GM21390 (cell line): ENCODE measurements at regions not wholly inside any gene's neighbourhood (a gene's known extent, or its start where the extent isn't known, plus 50 kb on each side); places are given as distances from the start of the nearest gene placed in this dataset.

ENCODE experiments used
- ATAC-seq: cut with Tn5 transposase; IDR thresholded peaks from one replicate; pipeline ENCODE4 v1.9.1; 2021; ENCODE audit not compliant: unreplicated experiment

DNA sequence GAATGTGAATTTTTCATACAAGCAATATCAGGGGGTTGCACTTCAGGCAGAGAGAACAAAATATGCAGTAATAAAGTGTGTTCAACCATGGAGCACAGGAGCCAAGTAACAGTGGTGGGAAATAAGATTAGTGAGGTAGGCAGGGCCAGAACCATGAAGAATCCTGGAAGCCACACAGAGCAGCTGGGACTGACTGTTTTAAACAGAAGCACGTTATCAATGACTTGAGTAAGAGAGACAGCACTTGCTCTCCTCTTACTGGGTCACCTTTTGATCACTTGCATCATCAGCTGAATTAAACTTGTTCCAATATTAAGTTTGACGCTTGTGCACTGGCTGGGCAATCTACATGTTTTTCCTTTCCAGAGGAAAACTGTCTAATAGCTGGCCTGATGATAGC lies 238.5 kb downstream of the TBX18 start:
- no peak for ATAC-seq

DNA sequence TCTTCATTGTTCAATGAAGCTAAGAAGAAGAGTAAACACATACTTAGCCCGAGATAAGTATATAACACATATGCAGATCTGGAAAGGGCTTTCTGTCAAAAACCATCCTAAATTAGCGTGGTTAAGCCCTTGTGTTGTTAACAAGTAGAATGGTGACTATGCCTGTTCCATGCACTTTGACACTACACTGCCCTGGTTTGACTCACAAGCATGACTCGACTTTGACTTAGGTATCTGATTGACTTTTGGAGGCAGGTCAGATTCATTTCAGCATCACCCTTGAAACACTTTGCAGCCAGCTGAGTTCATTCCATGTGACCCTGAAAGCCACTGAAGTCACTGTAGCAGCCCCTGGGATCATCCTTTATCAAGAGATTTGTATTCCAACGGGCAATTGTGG lies 239.8 kb downstream of the TBX18 start:
- no peak for ATAC-seq

DNA sequence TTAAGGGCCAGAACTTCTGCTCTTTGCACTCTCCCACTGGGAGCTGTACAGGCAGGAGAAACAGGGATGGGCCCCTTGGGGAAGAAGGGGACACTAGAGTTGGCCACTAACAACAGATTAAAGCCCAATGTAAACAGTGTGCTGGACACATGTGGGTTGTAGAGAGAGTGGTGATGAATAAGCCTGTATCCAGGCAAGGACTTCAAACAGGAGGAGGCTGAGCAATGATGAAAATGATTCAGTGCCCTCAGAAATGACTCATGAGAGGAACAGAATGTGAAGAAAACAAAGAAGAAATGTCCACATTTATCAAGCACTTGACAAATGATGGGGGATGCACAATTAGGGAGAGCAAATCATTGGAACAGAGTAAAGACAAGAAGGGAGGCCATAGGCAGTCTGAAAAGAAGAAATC lies 242.3 kb downstream of the TBX18 start:
- no peak for ATAC-seq

DNA sequence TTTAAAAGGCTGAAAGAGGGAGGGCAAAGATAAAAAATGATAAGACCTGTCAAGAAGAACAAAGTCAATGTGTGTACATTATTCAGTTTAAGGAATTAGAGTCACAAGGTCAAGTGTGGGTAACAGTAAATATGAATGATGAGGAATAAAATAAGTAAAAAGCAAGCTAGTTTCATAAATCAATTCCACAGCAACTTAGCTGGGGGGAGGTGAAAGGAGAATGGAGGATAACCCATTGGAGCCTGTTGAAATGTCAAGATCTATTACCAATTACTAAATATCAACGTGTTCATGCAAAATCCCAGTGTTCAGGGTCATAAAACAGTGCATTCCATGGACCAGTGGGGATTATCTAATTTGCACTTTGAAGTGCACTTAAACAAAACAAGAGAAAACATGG lies 242.9 kb downstream of the TBX18 start:
- no peak for ATAC-seq

DNA sequence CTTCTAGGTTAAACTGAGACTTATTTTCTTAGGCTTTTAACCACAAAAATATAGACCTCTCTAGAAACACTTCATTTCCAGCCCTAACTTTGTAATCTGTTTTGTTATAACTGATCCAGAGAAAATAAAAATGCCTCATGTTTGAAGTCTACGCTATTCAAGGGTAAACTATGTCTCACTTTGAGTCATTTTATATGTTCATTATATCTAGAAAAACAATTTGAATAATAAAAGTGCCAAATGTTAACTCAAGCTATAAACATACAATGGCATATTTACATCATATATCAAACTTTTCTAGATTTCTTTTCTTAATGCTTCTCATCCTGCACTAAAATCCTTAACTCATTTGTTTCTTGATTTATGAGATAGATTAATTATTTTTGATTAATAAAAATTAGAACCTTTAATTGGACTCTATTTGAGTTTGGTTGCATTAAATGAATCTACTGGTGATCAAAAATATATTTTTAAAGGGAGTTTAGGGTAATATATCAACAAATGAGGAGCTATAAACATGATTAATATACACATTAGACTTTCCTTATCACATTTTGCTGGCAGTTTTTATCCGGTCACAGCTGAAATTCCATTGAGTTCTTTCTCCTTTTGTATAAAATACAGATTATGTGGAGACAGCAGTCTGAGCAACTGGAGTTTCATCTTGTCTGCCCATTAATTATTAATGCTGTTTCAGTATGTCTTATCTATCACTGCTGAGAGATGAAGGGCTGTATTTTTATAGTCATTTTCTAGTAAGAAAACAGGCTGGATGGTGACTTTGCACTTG lies 246.5 kb downstream of the TBX18 start:
- no peak for ATAC-seq

DNA sequence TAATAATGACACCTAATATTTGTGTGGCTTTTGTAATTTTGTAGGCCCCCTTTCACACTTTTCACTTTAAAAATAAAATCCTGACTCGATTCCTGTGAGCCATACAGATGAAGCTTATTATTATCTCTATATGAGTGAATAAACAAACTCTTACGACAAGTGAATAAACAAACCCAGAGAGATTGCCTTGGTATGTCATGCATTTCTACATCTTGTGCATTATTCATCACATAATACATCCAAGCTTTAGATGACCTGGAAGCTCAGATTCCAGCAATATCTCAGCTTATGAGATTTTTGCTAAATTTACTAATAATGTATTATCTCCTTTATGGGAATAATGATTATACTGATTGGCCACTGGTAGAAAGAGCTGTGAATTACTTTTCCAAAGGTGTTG lies 248.2 kb downstream of the TBX18 start:
- ATAC-seq = no peak

DNA sequence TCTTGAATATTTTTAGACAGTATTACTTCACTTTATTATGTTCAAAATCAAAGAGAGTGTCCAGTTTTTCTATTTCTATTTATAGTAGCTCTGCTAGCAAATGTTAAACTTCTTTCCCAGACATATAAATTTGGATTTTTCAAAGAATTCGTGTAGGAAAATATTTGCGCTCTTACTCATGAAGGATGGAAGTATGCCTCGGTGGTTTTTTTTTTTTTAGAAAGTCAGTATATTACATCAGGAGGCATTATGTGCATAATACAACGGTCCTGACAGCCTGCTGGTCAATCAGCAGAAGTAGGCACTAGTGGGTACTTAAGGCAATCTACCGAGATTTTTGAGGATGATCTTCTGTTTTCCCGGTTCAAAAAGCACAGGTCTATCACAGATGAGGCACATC lies 249.3 kb downstream of the TBX18 start:
- no peak for ATAC-seq

DNA sequence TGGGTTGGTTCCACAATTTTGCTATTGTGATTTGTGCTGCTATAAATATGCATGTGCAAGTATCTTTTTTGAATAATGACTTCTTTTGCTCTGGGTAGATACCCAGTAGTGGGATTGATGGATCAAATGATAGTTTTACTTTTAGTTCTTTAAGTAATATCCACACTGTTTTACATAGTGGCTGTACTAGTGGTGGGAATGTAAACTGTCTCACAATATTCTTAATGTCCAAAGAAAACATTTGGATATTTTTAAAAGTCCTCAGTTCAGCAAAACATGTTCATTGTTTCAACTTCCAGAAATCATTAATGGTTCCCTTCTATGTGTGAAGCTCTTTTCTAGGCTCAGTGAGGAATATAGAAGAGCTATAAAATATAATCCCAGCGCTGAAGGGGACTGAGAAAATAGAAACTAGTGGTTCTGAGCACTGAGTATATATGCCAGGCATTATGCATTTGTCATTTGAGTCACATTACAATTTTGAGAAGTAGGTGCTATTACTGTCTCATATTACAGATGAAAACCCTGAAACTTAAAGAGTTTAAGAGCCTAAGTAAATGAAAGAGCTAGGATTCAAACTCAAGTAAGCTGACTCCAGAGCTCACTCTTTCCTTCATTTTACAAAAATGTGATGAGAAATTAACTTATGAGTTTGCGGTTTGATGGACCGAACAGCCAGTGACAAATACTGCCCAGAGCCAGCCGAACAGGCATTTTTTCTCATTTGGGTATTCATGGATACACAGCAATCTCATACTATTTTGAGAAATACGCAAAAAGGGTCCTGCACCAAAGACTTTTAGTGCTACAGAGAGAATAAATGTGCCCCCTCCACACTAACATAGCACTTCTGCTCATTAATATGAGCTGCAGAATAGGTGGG lies 250.1 kb downstream of the TBX18 start:
- no peak for ATAC-seq

DNA sequence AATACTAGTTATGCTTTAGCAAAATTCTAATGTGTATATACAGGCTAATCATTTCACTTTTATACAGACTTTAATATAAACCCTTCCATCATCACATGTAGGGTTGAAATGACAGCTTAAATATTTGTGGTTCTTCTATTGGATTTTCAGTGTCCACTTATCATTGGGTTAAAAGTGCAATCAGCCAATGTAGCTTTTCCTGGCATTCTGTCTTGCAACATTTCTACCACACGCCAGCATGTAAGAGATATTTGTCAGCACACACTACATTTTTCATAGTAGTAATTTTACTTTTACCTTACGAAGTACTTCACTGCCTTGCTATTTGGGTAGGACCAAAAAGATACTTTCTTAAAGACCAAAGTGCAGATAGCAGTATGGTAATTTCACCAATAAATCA lies 252.0 kb downstream of the TBX18 start:
- ATAC-seq = no peak

DNA sequence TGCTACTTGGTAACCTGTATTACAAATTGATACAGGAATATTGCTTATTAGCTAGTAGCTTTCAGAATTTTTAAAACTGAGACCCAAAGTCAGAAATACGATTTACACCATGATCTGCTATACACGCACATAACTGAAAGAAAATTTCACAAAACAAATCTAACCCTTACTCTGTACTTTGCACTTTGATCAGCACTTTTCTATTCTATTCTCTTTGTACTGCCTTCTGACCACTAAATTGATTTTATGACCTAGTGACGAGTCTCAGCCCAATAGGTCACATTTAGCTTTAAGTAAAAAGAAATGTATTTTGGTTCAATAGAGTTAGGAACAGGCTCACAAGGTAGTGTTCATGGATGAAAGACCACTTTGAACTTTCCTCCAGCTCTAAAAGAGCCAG lies 252.5 kb downstream of the TBX18 start:
- no peak for ATAC-seq

DNA sequence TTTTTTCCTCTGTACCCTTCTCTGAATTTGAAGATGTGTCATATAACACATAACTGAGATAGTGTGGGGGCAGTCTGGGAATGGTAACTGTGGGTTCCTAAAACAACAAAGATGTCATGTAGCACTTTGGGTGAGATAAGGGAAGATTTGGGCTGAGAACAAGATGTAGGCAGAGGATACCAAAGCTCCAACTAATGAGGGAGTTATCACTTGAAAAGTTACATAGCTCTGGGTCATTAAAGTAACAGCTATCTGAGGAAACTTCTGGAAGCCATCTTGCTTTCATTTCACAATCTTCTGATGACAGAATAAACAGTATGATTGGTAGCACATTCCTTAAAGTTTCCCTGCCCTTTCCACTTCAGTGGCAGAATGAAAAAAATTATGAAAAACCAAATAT lies 255.4 kb downstream of the TBX18 start:
- no peak for ATAC-seq

DNA sequence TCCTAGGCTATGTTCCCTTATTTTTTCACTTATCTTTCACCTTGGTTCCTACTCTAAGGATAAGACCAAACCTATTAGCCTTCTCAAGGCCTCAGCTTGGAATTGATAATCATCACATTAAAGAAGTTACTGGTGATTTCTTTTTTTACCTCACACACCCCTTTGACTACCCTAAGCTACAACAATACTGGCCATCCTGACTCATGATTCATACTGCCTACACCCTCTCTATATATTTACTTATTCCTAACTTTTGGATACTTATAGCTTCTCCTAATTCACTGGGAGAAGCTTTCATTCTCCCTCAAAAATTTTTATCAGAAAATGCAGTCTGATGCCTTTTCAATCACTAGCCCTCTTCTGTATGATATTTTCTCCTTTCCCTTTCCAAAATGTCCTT lies 256.1 kb downstream of the TBX18 start:
- ATAC-seq = no peak

DNA sequence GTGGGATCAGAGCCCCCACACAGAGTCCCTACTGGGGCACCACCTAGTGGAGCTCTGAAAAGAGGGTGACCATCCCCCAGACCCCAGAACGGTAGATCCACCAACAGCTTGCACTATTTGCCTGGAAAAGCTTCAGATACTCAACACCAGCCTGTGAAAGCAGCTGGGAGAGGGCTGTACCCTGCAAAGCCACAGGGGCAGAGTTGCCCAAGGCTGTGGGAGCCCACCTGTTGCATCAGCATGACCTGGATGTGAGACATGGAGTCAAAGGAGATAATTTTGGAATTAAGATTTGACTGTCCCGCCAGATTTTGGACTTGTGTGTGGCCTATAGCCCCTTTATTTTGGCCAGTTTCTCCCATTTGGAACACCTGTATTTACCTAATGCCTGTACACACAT lies 260.4 kb downstream of the TBX18 start:
- no peak for ATAC-seq

DNA sequence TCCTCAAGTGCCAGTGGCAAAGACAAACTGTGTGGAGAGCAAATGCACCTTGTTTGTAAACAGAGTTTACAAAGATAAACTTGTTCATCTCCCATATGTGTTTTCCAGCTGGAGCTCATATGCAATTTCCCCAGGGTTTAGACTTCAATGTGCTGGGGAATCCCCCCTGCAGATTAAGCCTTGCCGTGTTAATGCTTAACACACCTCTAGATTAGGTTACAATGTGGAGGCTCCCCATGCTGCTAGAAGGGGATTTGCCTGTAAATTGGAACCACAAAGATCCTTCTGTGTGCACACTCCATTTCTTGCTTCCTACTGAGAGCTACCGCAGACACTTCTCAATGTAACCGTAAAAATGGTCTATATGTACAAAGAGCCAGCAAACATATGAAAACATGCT lies 263.1 kb downstream of the TBX18 start:
- no peak for ATAC-seq

DNA sequence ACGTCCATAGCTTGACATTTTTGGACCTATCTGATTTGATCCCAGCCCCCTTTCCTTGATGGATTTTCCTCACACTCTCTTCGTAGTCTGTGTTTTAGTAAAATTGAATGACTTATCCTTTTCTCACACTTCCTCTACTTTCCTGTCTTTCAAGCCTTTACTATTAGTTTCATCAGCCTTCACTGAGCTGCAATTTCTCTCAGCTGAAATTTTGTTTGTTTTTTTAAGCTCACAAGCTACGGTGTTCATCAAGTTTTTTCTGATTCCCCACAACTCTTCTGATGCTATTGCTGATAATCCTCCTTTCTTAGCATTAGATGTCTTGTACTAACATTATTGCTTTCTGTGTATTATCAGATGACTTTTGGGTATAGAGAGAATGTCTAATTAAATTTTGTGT lies 263.7 kb downstream of the TBX18 start:
- ATAC-seq = no peak

DNA sequence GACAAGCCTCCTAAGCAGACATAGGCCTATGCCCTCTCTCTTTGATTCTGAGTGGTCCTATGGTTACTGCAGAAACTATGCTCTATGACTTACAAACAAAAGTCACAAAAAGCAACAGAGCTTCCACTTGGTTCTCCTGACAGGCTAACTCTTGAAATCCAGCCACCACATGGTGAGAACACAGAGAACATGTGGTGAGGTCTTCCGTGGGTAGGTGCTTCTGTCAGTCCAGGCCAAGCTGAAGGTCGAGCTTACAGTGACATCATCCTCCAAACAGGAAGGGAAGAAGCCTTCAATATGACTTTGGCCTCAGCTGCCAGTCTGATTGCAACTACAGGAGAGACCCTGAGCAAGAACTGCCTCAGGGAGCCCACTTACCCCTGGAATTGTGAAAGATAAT lies 265.5 kb downstream of the TBX18 start:
- ATAC-seq = no peak

DNA sequence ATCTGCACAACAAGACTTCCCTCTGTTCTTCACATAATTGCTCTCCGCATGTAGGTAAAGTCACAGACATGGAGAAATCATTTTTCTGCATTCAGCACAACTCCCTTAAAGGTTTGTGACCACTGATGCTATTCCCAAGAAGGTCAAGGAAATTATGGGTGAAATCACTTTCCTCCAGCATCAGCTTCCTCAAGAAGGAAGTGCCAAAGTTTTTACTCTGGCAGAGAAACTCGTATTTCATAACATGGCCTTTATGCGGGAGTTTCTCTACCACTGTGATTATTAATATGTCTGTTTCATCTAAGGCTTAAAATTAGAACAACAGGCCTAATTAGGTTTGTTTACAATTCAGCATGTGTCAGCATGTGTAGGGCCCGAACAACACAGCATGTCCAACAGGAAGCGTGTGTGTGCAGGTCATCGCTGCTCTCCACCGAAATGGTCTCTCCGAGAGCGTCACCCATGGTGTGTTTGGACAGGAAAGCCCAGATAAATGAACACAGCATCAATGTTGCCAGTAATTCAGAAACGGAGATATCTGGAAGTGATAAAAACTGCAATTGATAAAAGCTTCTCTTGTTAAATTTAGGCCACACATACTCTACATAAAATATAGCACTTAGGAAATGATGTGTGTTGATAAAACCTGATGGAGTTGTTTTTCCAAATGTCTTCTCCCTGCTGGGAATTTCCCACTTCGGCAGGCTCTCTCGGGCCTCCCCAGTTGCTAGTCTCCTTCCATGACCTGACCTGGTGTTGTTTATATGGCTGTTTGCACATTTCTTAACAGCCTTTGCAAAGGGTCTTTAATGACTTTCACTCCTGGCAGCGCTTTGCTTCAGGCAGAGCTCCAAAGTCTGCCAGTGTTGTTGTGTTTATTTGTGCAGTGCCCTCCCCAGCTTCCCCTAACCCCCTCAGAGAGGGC lies 265.1 kb upstream of the CEP162 start:
- ATAC-seq = no peak

DNA sequence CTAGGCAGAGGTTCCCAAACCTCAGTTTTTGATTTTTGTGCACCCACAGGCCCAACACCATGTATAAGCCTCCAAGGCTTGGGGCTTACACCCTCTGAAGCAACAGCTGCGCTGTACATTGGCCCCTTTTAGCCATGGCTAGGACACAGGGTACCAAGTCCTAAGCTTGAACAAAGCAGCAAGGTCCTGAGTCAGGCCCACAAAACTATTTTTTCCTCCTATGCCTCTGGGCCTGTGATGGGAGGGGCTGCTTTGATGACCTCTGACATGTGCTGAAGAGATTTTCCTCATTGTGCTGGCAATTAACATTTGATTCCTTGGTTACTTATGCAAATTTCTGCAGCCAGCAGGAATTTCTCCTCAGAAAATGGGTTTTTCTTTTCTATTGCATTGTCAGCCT lies 262.2 kb upstream of the CEP162 start:
- ATAC-seq = no peak

DNA sequence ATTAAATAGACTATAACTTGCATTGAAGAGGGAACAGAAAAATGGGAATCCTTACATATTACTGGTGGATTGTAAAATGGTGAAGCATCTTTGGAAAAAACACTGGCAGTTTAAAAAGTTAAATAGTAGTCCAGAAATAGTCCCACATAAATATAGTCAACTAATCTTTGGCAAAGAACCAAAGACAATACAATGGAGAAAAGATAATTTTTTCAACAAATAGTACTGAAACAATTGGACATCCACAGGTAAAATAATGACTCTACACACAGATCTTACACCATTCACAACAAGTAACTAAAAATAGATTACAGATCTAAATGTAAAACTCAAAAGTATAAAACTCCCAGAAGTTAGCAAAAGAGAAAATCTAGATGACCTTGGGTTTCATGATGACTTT lies 259.1 kb upstream of the CEP162 start:
- ATAC-seq = no peak

DNA sequence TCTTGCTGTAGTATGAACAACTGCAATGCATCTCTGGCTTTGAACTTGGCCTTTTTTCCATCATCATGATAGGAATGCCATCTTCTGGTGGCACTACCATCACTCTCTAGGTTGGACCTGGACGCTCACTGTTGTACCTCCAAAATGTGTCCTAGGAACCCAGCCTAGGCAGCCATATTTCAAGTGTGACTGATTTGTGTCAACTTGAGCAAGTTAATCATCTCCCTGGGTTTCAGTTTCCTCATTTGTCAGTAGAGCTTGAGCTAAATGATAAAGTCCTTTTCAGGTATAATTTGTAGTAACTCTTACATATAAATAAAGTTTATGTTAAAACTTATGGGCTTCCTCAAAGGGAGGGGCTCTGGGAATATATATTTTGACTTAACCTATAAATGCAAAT lies 241.7 kb upstream of the CEP162 start:
- no peak for ATAC-seq

DNA sequence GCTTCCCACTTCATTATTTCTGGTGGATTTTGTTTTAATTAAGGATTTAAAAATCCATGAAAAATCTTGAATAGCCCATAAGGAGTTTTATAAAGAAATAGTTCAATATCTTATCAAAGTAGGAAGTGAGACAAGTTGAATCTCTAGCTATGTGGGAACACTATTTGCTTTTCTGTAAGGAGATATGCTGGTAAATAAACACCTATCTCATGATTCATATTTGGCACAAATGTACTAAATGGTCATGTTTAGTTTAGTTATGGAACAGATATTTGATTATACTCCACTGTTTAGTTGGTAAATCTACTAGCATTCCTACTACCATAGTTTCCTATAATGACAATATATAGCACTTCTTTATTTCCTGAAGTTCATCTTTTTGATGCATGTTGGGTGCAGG lies 239.9 kb upstream of the CEP162 start:
- ATAC-seq = no peak
